ENCODE measurements at regions not wholly inside any gene's neighbourhood (a gene's known extent, or its start where the extent isn't known, plus 50 kb on each side); places are given as distances from the start of the nearest gene placed in this dataset.

GRCh38 chrX:106499473-106499872 lies 112.3 kb upstream of the RADX start:
- Histone ChIP-seq H3K4me2 (ENCODE audit: extremely low read depth, insufficient read depth, low read length) (no peak overlapping the region), H3K27me3 (ENCODE audit: control insufficient read depth, insufficient read depth, low read length) (no peaks in the 10 kb centered on the region), H3K9ac (ENCODE audit: insufficient read depth, low read length) (no peak overlapping the region), H3K36me3 (ENCODE audit: control insufficient read depth, insufficient read depth, low read length) (no peaks in the 10 kb centered on the region), H3K79me2 (ENCODE audit: control insufficient read depth, insufficient read depth, low read length) (no peaks in the 10 kb centered on the region), H3K27ac (ENCODE audit: insufficient read depth, low read length) (no peak overlapping the region), H2AFZ (ENCODE audit: low read length) (no peak overlapping the region), H3K4me1 (ENCODE audit: control insufficient read depth, extremely low read depth, insufficient read depth, low read length) (no peaks in the 10 kb centered on the region), H3K9me3 (ENCODE audit: control insufficient read depth, insufficient read depth, low read depth, low read length) (no peaks in the 10 kb centered on the region), H3K4me3 (replicated peaks in 1 of 4; ENCODE audit: control extremely low read depth in 1 of 4, insufficient read depth in 1 of 4, low read depth in 3 of 4, low read length in 4 of 4) (no peak overlapping the region), H4K20me1 (ENCODE audit: control insufficient read depth, extremely low read depth, insufficient read depth, low read length) (no peaks in the 10 kb centered on the region)
- TF ChIP-seq EZH2 (IDR thresholded peaks at IDR 0.05; ENCODE audit: low read length, missing control alignments) (no peak), CTCF (conservative IDR thresholded peaks at IDR 0.05 in 1 of 2, IDR thresholded peaks at IDR 0.05 in 1 of 2; ENCODE audit: low read depth in 1 of 2, low read length in 2 of 2) (no peak)
- no peak for DNase-seq (ENCODE audit: low read depth in 2 of 2)

GRCh38 chrX:106510713-106511403 lies 100.9 kb upstream of the RADX start:
- TF ChIP-seq CTCF (conservative IDR thresholded peaks at IDR 0.05 in 1 of 2, IDR thresholded peaks at IDR 0.05 in 1 of 2; ENCODE audit: low read depth in 1 of 2, low read length in 2 of 2) (no peak), EZH2 (IDR thresholded peaks at IDR 0.05; ENCODE audit: low read length, missing control alignments) (no peak)
- no peaks in the 10 kb centered on the region for H3K4me1 ChIP-seq (ENCODE audit: control insufficient read depth, extremely low read depth, insufficient read depth, low read length)
- H3K36me3 ChIP-seq (ENCODE audit: control insufficient read depth, insufficient read depth, low read length), result no peaks in the 10 kb centered on the region
- H4K20me1 ChIP-seq (ENCODE audit: control insufficient read depth, extremely low read depth, insufficient read depth, low read length), result no peaks in the 10 kb centered on the region
- no peak overlapping the region for H3K4me2 ChIP-seq (ENCODE audit: extremely low read depth, insufficient read depth, low read length)
- no peak overlapping the region for H2AFZ ChIP-seq (ENCODE audit: low read length)
- H3K27ac ChIP-seq (ENCODE audit: insufficient read depth, low read length), result no peak overlapping the region
- H3K79me2 ChIP-seq (ENCODE audit: control insufficient read depth, insufficient read depth, low read length), result no peaks in the 10 kb centered on the region
- no peak overlapping the region for H3K4me3 ChIP-seq (replicated peaks in 1 of 4; ENCODE audit: control extremely low read depth in 1 of 4, insufficient read depth in 1 of 4, low read depth in 3 of 4, low read length in 4 of 4)
- no peak for DNase-seq (ENCODE audit: low read depth in 2 of 2)
- no peaks in the 10 kb centered on the region for H3K9me3 ChIP-seq (ENCODE audit: control insufficient read depth, insufficient read depth, low read depth, low read length)
- no peak overlapping the region for H3K9ac ChIP-seq (ENCODE audit: insufficient read depth, low read length)
- no peaks in the 10 kb centered on the region for H3K27me3 ChIP-seq (ENCODE audit: control insufficient read depth, insufficient read depth, low read length)

All from fibroblast of lung (primary cell).